ENCODE measurements at regions not wholly inside any gene's neighbourhood (a gene's known extent, or its start where the extent isn't known, plus 50 kb on each side); places are given as distances from the start of the nearest gene placed in this dataset.

- dilution Hi-C loops (cut with MboI; ENCODE audit: extremely low pct_ligation_motif_present, low sequenced_read_pairs) = no loop called here
- Histone ChIP-seq H3K4me2 (ENCODE audit: insufficient read depth, low read length) (peak overlapping the region; percentile 23), H3K4me3 (replicated peaks in 1 of 3; ENCODE audit: insufficient read depth in 1 of 3, low read depth in 1 of 3, low read length in 3 of 3) (no peak overlapping the region), H3K9me1 (replicated peaks; ENCODE audit: control insufficient read depth, extremely low read depth, insufficient read depth, low read length) (no peaks in the 10 kb centered on the region), H3K9me3 (replicated peaks; ENCODE audit: control insufficient read depth, insufficient read depth, low read length) (no peaks in the 10 kb centered on the region), H3K9ac (replicated peaks; ENCODE audit: extremely low read depth, insufficient read depth, low read length) (peak overlapping the region; percentile 10), H2AFZ (ENCODE audit: low read depth, low read length) (no peak overlapping the region), H3K36me3 (ENCODE audit: control insufficient read depth in 2 of 2, extremely low read depth in 1 of 2, insufficient read depth in 2 of 2, low read length in 2 of 2) (no peaks in the 10 kb centered on the region), H3K27ac (ENCODE audit: insufficient read depth, low read depth, low read length) (peak overlapping the region; percentile 36), H3K79me2 (ENCODE audit: control insufficient read depth, insufficient read depth, low read length) (no peaks in the 10 kb centered on the region), H4K20me1 (replicated peaks; ENCODE audit: control insufficient read depth, extremely low read depth, insufficient read depth, low read length) (no peaks in the 10 kb centered on the region), H3K4me1 (ENCODE audit: control insufficient read depth, extremely low read depth, insufficient read depth, low read length) (peaks cover 17% of the 10 kb centered on the region), H3K27me3 (ENCODE audit: control insufficient read depth in 2 of 2, insufficient read depth in 2 of 2, low read length in 2 of 2) (peaks cover 0 to 8% of the 10 kb centered on the region in 2 experiments)
- ChIA-PET POLR2A (interaction anchor here (1.1 kb wide), 1 partner anchor 91 kb away, joined by 3 read pairs; the partner anchor contains the start of gene ANKRD10), CTCF (interaction anchor here (0.9 to 1.8 kb wide), 9 partner anchors 10 to 91 kb away, joined by 3 to 7 read pairs (median 4); partner anchors contain the start of gene ANKRD10)
- TF ChIP-seq MAX (IDR thresholded peaks at IDR 0.05; ENCODE audit: insufficient read depth, insufficient read length) (no peak), EZH2 (IDR thresholded peaks at IDR 0.05; ENCODE audit: borderline replicate concordance, low read depth, low read length, severe bottlenecking) (no peak), MYC (IDR thresholded peaks at IDR 0.05; ENCODE audit: low read depth, low read length) (no peak), POLR2AphosphoS5 (IDR thresholded peaks at IDR 0.05; ENCODE audit: insufficient read depth, low read depth, low read length) (peak; percentile 43)
- FAIRE-seq (no peak), DNase-seq (ENCODE audit: low read depth, low spot score) (peak; percentile 84)
- intact Hi-C loops (cut with micrococcal nuclease) = loop anchor here (1.0 kb wide), 2 partner anchors 62 to 91 kb away; partner anchors contain the start of gene ANKRD10
- BruUV-seq (replicated peaks) = no TSS peak
Measured at GRCh38 chr13:111005808-111006505, 91.1 kb upstream of the ANKRD10 start.

GRCh38 chr13:111005364-111005763, 90.5 kb upstream of the ANKRD10 start:
- intact Hi-C loops (cut with micrococcal nuclease) (no loop called here), dilution Hi-C loops (cut with MboI; ENCODE audit: extremely low pct_ligation_motif_present, low sequenced_read_pairs) (no loop called here)
- DNase-seq (ENCODE audit: low read depth, low spot score) = no peak
- Histone ChIP-seq H3K9ac (replicated peaks; ENCODE audit: extremely low read depth, insufficient read depth, low read length) (no peak overlapping the region), H3K9me3 (replicated peaks; ENCODE audit: control insufficient read depth, insufficient read depth, low read length) (no peaks in the 10 kb centered on the region), H3K79me2 (ENCODE audit: control insufficient read depth, insufficient read depth, low read length) (no peaks in the 10 kb centered on the region), H4K20me1 (replicated peaks; ENCODE audit: control insufficient read depth, extremely low read depth, insufficient read depth, low read length) (no peaks in the 10 kb centered on the region), H3K27me3 (ENCODE audit: control insufficient read depth in 2 of 2, insufficient read depth in 2 of 2, low read length in 2 of 2) (peaks cover 4 to 8% of the 10 kb centered on the region in 2 experiments), H3K27ac (ENCODE audit: insufficient read depth, low read depth, low read length) (no peak overlapping the region), H3K9me1 (replicated peaks; ENCODE audit: control insufficient read depth, extremely low read depth, insufficient read depth, low read length) (no peaks in the 10 kb centered on the region), H3K4me3 (replicated peaks in 1 of 3; ENCODE audit: insufficient read depth in 1 of 3, low read depth in 1 of 3, low read length in 3 of 3) (no peak overlapping the region), H3K4me2 (ENCODE audit: insufficient read depth, low read length) (no peak overlapping the region), H3K4me1 (ENCODE audit: control insufficient read depth, extremely low read depth, insufficient read depth, low read length) (peaks cover 17% of the 10 kb centered on the region), H3K36me3 (ENCODE audit: control insufficient read depth in 2 of 2, extremely low read depth in 1 of 2, insufficient read depth in 2 of 2, low read length in 2 of 2) (no peaks in the 10 kb centered on the region), H2AFZ (ENCODE audit: low read depth, low read length) (no peak overlapping the region)
- no peak for FAIRE-seq
- POLR2A ChIA-PET = interaction anchor here (1.1 kb wide), 1 partner anchor 90 kb away, joined by 3 read pairs; the partner anchor contains the start of gene ANKRD10
- TF ChIP-seq FOS (IDR thresholded peaks at IDR 0.05; ENCODE audit: borderline replicate concordance, insufficient read depth, low read length) = no peak
- TF ChIP-seq MYC (IDR thresholded peaks at IDR 0.05; ENCODE audit: low read depth, low read length) = no peak
- no peak for TF ChIP-seq CTCF (IDR thresholded peaks at IDR 0.05; ENCODE audit: extremely low read depth in 1 of 2, insufficient read depth in 1 of 2, low read depth in 1 of 2, low read length in 2 of 2)
- TF ChIP-seq MAX (IDR thresholded peaks at IDR 0.05; ENCODE audit: insufficient read depth, insufficient read length) = no peak
- TF ChIP-seq GATA2 (IDR thresholded peaks at IDR 0.05; ENCODE audit: insufficient read depth, insufficient read length, low read depth, low read length) = no peak
- TF ChIP-seq POLR2AphosphoS5 (IDR thresholded peaks at IDR 0.05; ENCODE audit: insufficient read depth, low read depth, low read length) = no peak
- no peak for TF ChIP-seq POLR2A (IDR thresholded peaks at IDR 0.05; ENCODE audit: low read depth, low read length)
- TF ChIP-seq JUN (IDR thresholded peaks at IDR 0.05; ENCODE audit: borderline replicate concordance, insufficient read depth, insufficient read length, low read depth) = no peak
- TF ChIP-seq EZH2 (IDR thresholded peaks at IDR 0.05; ENCODE audit: borderline replicate concordance, low read depth, low read length, severe bottlenecking) = no peak
- CTCF ChIA-PET = interaction anchor here (1.2 to 1.8 kb wide), 3 partner anchors 12 to 91 kb away, joined by 3 to 7 read pairs (median 3); partner anchors contain the start of gene ANKRD10
- no TSS peak for BruUV-seq (replicated peaks)

Data from endothelial cell of umbilical vein (primary cell).